ENCODE measurements at regions not wholly inside any gene's neighbourhood (a gene's known extent, or its start where the extent isn't known, plus 50 kb on each side); places are given as distances from the start of the nearest gene placed in this dataset.

GRCh38 chr1:70809069-70809468 is 238.5 kb downstream of the PTGER3 start:
- Histone ChIP-seq H3K4me1 (replicated peaks in 1 of 2) (no peaks in the 10 kb centered on the region), H3K9me3 (replicated peaks in 1 of 3) (no peaks in the 10 kb centered on the region), H3K4me3 (no peak overlapping the region), H3K36me3 (replicated peaks in 1 of 2) (no peaks in the 10 kb centered on the region), H3K27me3 (no peaks in the 10 kb centered on the region), H3K27ac (no peak overlapping the region)
- DNase-seq, result no peak
- intact Hi-C loops (cut with DNase I), result no loop called here
- no peak for TF ChIP-seq CTCF (IDR thresholded peaks at IDR 0.05)
- 65 to 79% (median 73%) methylated on average over 2 of the region's 2 CpGs for WGBS, 4 donors

DNA sequence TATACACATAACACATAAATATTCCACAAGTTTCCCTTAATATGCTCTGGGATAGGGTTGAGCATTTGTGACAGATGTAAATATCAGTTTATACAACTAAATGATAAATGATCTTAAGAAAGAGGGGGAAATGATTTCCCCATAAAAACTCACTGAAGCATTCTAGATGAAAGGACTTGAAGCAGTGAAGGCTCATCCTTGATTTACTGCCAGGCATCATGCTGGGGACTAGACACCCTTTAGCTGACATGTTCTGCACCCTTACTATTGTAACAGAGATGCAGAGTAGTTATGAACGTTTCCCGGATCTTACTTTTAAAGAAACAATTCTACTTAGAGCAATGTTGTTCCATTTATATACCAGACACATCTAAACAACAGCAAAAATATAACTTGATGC is 235.8 kb downstream of the PTGER3 start:
- Histone ChIP-seq H3K27ac (no peak overlapping the region), H3K9me3 (replicated peaks in 1 of 3) (no peaks in the 10 kb centered on the region), H3K27me3 (no peaks in the 10 kb centered on the region), H3K4me1 (replicated peaks in 1 of 2) (no peaks in the 10 kb centered on the region), H3K36me3 (replicated peaks in 1 of 2) (no peaks in the 10 kb centered on the region), H3K4me3 (no peak overlapping the region)
- TF ChIP-seq POLR2A (IDR thresholded peaks at IDR 0.05), result no peak
- TF ChIP-seq CTCF (IDR thresholded peaks at IDR 0.05), result no peak
- intact Hi-C loops (cut with DNase I), result no loop called here
- no peak for DNase-seq
- WGBS, 4 donors, result 77 to 80% (median 79%) methylated on average over 2 of the region's 2 CpGs

DNA sequence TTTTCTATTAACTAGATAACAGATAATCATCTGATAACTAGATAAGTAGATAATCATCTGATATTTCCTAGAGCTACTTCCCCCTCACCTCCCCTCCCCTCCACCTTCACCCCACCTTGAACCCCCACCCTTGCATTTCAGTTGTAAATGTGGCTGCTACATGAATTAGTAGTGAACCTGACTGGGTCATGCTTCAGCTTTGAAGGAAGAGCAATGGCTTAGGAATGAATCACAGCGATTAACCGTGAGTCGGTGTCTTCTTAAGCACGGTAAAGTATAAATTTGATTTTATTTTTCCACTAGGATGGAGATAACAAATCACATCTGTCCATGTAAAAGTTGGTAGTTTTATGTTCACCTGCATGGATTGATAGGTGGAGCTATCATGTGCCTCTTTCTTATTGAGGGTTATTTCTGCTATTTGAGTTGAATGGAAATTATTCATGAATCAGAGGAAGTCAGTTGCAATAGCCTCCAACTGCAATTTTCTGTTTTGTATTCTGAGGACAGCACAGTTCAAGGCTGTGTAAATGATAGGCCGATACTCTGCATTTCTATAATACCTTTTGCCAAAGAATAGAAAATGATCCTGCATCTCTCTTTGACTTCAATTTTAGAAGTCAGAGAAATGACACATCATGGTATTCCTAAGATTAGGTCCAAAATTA is 235.0 kb downstream of the PTGER3 start:
- WGBS, 4 donors, result 62 to 76% (median 65%) methylated on average over 5 of the region's 5 CpGs
- Histone ChIP-seq H3K4me1 (replicated peaks in 1 of 2) (no peaks in the 10 kb centered on the region), H3K27ac (no peak overlapping the region), H3K36me3 (replicated peaks in 1 of 2) (no peaks in the 10 kb centered on the region), H3K27me3 (no peaks in the 10 kb centered on the region), H3K4me3 (no peak overlapping the region), H3K9me3 (replicated peaks in 1 of 3) (no peaks in the 10 kb centered on the region)
- intact Hi-C loops (cut with DNase I), result no loop called here
- TF ChIP-seq CTCF (IDR thresholded peaks at IDR 0.05), result no peak
- TF ChIP-seq POLR2A (IDR thresholded peaks at IDR 0.05), result no peak
- DNase-seq, result no peak

DNA sequence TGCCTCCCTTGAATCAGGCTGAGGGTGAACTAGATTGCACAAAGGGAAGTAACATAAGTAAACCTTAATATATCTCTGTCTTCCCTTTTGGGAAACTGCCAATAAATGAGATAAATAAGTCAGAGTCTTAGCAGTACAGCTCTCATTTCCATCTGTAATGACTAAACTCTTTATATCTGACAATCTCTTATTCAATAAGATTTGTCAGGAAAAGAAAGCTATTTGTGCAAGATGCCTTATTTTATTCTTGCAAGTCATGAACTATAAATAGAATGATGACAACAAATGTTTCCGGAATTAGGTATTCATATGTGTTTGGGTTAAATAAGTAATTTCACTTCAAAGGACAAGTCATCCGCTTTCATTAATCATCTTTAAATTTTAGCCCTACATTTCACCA is 229.2 kb downstream of the PTGER3 start:
- Histone ChIP-seq H3K4me3 (no peak overlapping the region), H3K27ac (no peak overlapping the region), H3K4me1 (replicated peaks in 1 of 2) (no peaks in the 10 kb centered on the region), H3K9me3 (replicated peaks in 1 of 3) (no peaks in the 10 kb centered on the region), H3K36me3 (replicated peaks in 1 of 2) (no peaks in the 10 kb centered on the region), H3K27me3 (no peaks in the 10 kb centered on the region)
- intact Hi-C loops (cut with DNase I), result no loop called here
- TF ChIP-seq POLR2A (IDR thresholded peaks at IDR 0.05) (no peak), CTCF (IDR thresholded peaks at IDR 0.05) (no peak)
- WGBS, 4 donors, result 51 to 64% (median 56%) methylated on average over 2 of the region's 2 CpGs
- no peak for DNase-seq

Measured in adrenal gland (tissue), 9 donors.